HG03196 (cell line): ENCODE measurements at regions not wholly inside any gene's neighbourhood (a gene's known extent, or its start where the extent isn't known, plus 50 kb on each side); places are given as distances from the start of the nearest gene placed in this dataset.
"Not testable (repeated sequence)": the region's sequence is repeated elsewhere in the genome, so short reads cannot be mapped to it uniquely, and the experiment has no call there.

ENCODE experiments used
- ATAC-seq: cut with Tn5 transposase; IDR thresholded peaks from one replicate; pipeline ENCODE4 v1.9.1; 2021; ENCODE audit not compliant: unreplicated experiment

DNA sequence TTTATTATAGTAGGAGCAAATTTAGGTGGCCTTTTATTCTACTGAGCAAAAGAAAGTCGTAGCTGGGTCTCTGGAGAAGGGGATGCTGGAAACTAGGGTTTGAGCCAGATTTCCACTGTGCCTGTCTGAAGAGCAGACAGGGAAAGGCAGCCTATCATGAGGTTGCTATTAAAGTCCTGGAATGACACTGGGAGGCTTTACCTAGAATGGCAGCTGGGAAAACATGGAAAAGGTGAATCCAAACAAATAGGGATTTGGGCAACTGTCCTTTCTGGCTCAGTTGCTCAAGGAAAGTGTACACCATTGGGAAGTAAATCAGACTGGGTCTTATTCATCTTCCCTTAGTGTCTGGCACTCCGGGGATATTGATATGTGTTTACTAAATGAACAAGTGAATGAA, 154.6 kb downstream of the MTX2 start:
- ATAC-seq = no peak

DNA sequence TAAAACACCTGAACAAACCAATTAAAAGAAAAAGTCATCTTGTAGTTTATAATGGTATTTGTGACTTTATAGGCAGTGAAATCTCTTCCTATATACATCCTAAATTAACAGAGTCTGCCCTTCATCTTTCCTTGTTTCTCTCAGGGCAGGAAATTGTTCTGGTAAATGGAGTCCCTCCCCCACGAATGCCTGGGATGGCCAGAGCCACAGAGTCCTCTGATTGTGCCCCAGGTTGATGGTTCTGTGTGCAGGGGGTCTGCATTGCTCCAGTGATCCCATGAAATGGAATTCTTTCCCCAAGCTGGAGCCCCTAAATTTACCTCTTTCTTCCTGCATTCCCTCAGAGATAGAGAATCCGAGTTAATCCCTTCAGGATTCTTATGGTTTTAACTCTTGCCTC, 155.5 kb downstream of the MTX2 start:
- ATAC-seq = no peak

DNA sequence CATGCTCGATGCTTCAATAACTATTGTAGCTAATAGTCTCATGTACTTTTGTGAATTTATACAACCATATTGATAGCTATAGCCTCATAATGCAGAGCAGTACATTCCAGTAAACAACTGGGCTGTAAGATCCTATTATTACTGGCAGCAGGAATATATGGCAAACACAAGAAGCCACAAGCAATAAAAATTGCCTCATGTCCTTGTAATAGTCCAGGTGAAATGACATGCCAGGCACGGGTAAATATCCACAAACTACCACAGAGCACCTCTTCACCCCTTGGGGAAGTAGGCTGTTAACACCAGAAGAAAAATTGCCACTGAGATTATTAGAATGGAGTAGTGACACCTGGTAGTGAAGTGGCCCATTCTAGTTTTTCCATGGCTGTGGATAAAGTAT, 158.3 kb downstream of the MTX2 start:
- no peak for ATAC-seq

DNA sequence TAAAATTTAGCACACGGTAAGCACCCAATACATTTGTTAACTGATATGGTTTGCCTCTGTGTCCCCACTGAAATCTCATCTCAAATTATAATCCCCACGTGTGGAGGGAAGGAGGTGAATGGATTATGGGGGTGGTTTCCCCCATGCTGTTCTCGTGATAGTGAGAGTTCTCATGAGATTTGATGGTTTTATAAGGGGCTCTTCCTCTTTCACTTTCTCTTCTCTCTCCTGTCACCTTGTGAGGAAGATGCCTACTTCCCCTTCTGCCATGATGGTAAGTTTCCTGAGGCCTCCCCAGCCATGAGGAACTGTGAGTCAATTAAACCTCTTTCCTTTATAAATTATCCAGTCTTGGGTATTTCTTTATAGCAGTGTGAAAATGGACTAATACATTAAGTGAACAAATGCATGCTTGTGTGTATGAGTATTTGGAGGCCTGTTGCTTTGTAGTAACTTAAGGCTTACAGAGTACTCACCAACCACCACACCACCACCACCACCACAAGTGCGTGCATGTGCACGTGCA, 159.8 kb downstream of the MTX2 start:
- ATAC-seq = not testable (repeated sequence)

DNA sequence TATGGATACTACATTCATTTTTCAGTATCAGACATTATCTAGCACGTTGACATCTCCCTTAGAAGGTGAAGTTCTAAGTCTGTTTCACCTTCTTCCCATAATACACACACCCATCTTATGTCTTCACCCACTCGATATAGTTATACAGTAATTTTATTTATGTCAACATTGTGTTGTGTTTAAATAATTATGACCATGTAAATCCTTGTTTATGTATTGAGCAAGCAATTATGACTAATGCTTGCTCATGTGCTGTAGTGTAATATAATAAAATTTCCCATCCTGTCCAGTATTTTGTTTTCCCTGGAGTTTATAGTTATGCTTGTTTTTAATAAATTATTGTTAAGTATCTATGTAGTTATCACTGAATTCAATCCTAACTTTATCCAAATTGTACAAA, 163.2 kb downstream of the MTX2 start:
- no peak for ATAC-seq

DNA sequence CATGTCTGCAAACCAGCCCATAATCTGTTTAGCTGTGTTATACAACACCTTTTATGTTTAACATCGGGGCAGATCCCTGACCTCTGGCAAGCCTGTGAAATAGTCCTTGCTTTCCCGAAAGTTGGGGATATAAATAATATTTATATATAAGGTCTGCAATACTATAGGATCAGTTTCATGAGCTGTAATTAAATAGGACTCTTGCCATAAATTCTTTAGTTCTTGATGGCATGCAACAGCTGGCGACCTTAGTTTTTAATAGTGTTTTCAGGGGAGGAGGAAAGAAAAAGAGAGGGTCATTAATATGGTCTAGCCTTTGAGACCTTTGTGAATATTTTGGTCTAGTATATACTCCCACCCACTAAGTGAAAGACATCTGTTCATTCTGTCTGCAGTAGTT, 166.5 kb downstream of the MTX2 start:
- ATAC-seq = no peak

DNA sequence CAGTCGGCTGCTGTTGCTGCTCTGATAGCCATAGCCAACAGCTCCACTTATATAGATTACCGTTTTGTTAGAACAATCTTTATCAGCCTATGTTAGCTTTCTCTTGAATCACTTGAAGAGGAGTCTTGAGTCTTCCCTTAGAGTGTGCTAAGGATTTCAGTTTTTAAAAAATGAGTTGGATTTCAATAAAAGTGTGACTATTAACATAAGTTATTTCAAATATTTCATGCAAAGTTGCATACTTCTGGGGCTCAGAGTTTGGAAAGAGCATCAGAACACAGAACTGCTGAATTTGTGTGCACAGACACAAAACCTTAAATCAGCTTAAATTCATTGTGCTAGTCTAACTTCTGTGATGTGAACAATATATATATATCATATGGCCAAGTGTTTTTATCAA, 174.7 kb downstream of the MTX2 start:
- no peak for ATAC-seq

DNA sequence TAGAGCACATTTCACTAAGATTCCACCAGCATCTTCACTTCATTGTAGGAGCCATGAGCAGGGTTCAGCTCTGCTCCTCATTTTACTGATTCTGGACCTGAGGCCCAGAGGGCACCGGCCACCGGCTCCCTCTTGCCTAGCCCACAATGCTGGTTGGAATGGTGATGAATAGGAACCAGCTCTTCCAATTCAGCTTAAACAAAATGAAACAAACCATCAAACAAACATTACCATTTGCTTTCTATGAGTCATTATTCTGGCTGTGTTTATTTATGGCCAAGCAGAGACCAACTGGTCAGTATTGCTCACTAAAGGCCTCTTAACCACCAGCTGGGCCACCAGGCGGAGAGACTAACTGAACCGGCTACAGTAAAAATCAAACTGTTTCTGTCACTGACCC, 176.7 kb downstream of the MTX2 start:
- ATAC-seq = no peak

DNA sequence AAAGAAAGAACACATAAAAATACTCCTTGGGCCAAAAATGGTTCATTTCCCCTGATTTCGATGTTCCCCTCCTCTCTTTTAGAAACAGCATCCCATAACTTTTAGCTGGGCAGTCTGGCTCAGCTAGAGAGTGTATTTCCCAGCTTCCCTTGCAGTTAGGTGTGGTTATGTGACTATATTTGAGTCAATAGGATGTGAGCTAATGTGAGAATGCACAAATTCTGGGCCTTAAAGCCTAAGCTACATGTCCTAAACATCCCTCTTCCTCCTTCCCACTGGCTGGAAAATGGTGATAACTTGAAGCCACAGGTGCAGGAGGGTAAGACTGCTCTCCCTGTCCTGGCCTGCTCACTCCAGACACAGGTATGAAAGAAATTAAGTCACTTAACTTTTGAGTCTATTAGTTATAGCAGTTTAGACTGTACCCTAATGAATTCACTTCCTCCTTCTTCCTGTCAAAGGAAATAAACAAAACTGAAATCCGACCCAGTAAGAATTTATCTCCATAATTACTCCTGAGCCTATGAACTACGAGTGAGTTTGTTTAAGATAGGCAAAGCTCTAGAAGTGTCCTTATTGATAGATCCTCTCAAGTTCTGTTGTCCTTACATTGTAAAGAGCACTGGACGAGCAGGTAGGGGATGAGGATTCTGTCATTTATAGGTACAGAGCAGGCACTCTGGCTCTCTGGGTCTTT, 177.6 kb downstream of the MTX2 start:
- ATAC-seq = no peak

DNA sequence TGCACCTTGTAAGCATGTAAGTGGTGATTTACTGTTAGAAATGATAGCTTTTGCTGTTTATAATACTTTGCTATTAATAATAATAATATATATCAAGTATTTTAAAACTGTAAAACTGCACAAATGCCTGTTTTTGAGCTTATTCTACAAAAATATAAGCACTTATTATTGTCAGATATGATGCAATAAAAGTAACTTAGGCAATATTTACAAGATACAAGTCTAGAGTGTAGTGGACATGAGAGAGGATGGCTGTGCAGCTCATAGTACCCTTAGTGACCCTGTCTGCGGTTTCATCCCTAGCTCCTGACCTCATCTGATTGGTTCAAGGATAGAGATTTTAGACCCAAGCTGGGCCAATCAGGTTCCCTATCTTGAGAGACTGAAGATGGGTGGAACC, 178.4 kb downstream of the MTX2 start:
- no peak for ATAC-seq

DNA sequence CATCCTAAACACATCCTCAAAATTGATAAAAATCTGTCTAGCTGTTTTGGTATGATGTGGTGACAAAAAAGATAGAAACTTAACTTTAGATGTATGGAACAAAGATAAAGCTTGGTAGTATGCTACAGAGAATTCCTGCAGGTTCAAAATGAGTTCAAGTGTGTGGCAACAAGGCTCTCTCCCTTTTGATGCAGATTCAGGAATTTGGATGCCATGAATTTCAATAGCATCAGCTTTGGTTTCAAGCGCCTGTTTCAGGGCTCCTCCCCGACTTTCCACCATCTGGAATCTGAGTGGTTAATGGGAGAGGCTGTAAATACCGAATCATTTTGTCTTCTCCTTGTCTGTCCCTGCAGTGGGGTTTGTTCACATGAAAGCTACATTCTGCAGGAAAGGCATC, 180.6 kb downstream of the MTX2 start:
- no peak for ATAC-seq

DNA sequence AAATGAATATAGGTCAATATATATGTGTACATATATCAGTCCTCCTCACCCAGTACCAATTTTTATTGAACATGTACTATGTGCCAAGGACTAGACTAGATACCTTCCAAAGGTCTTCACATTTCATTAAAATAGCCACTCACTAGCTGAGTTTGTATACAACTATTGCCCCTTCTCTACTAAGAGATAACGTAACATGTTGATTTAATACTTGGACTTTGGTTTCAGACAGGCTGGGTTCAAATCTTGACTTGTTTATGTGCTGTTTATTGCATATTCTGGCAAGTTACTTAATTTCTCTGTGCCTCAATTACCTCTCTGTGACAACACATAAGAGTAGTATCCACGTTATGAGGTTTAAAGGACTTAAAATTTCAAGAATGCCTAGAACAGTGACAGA, 184.5 kb downstream of the MTX2 start:
- ATAC-seq = no peak

DNA sequence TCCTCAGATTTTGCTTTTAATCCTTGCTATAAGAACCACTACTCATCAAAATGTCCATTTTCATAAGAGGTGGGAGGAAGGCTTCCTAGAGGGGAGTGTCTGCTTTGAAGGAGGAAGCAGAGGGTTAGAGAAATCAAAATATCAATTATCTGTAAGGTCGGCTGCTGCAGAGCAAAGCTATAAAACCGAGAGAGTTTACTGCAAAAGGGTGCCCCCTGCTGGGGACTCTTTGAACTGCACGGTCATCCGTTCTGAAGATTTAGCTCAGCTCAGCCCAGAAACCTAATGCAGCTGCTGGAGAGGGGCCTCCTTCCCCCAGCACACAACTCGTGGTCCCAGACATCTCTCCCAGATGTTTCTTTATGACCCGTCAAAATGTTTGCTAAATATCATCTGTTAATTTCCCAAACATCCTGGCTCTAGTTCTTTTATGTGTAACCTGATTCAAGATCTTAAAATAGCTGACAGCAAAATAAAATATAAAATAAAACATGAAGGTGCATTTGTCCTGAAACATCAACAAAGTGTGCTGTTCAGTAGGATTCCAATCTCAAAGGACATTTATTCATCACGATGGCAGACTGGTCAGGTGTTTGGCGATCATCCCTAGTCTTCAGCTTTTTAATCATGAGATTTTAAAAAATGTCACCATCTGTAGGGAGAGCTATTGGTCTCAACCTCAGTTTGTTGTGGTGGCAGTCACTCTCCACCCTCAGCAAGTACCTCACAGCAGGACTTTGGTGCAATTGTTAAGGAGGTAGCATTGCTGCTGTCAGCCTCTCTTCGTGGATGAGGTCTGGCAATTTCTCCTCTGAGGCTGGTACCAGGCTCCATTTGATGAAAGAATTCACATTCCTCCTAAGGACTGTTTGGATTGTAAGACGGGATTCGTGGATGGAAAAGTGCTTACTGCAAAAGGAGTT, 185.9 kb downstream of the MTX2 start:
- no peak for ATAC-seq

DNA sequence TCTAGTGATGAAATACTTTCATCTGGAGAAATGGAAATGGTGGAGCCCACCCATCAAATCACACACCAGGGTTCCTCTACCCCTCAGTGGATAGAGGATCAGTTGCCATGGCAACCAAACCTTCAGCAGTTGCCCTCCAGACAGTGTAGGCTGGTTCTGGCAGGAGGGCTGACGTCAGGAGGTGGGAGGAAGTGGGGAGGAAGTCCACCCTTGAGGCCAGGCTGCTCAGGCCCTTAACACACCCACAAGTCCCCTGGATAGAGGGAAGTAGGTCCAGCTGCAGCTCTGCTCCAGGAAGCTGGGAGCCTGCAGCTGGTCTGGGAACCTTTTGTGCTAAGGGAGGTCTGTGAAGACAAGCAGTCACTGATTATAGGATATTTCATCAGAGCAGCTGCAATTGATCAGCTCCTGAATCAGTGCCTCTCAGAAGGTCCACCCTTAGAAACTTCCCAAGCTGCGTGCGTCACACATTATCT, 186.6 kb downstream of the MTX2 start:
- no peak for ATAC-seq

DNA sequence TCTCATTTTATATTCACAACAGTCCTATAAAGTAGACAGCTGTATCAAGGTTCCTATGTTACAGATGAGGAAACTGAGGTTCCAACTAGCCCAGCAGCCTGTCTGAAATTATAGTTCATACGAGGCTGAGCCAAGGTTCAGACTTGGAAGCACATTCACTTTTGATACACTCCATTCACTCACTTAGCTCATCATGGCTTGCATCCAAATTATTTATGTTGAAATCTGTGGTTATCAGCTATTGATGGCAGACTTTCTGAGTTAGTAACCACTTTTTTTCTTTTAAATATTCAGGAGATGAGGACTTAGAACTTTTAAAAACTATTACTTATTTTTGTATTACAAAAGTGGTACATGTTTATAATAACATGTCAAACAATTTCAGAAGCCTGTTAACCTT, 188.2 kb downstream of the MTX2 start:
- ATAC-seq = no peak

DNA sequence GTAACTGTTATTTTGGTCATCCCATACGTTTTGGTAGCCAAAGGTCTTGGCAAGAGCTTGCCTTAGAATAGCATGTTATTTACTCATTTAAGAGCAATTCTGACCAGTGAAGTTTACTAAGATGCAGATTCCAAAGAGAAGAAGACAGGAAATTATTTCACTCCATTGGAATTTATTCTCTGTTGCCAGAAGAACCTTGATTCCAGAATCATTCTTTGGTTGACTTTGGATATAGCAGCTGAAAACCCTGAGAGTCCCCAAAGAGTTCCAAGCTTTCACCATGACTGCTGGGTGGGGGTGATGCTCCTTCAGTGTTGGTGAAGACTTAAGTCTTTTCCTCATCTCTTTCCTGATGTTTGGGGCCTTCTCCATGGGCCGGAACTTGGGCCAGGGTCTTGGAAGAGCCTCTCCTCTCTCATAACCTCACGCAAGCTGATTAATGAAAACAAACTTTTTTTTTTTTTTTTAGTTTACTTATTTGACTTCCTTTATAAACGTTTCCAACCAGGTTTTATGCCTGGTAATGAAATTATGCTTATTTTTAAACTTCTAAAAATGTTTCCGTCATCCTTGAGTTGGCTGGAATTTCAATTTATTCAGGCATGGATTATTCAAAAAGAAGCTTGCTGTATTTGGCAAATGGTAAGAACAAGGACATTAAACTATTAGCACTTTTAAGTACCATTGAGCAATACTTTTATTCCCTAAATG, 192.0 kb downstream of the MTX2 start:
- ATAC-seq = no peak

DNA sequence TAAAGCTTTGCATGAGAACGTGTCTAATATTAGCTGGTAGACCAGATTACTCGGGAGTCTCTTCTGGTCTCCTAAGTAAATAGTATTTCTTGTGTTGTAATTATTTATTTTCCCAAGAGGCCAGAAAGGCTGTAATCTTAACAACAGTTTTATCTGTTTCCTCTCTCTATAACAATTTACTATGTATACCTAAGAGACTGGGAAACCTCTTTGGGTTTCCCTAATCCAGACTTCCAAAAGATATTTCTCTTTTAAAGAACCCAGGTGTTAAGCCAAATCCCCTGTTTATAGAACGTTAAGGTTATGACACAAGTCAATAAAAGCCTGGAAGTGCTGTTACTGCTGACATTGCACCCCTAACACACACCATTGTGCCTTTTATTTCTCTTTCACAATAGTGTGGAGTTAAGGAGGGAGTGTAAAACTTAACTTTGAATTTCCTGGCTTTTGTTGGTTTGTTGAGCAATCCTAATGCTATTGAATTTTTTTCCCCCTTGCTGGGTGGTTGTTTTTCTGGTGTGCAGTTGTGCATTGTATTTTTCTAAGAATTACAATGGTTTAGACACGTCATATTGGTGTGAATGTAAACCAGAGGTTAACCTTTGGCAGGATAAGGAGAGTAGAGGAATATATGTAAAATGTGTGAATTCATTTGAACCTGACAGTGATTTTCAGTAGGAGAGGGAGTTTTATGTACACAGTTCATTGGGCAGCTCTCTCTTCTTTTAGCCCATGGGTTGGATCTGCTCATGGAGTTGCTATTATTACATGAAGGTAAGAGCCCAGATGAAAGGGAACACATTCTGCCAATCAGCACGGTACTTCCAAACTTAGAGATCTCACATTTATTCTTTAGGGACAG, 192.8 kb downstream of the MTX2 start:
- ATAC-seq = no peak

DNA sequence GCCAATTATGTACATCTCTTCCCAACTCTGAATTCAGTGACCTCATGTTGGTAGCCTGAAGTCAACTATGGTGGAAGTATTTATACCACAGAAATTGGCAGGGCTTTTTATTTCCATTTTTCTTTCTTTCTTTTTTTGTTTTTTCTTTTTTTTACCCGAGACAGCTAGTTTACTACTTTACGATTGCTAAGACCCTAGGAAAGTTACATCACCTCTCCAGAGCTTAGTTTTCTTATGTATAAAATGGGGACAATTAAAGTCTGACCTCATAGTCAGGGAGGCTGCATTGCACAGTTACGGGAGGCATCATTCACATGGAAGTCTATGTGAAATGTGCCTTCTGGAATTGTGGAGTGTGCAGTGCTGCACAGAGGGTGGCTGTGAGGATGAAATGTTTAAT, 194.3 kb downstream of the MTX2 start:
- no peak for ATAC-seq

DNA sequence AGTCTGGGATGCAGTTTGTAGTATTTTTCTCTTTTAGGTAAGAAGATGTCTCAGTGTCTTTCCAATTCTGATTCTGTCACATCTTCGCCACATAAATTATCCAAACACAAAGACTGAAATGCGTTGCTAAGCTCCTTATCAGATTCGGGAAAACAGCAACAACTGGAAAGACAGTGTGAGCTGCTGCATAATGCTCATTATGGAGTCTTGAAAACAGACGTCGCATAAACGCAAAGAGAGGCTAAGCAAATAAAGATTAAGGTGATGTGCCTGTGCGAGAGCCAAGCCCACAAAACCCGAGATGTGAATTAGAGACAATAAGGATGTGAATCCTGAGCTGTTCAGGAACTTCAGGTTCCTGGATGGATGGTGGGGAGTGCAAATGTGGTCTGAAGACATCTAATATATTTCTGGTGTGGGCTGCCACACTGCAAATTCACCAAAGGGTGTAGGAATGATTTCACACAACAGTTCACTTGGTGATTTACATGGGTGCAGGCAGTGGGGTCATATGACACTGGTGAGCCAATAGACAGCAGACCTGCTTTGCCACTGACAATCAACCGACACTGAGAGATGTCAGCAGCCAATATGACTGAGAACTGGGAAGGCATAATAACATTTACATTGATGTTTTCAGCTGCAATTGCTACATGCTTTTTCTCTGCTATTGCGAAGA, 195.8 kb downstream of the MTX2 start:
- no peak for ATAC-seq

DNA sequence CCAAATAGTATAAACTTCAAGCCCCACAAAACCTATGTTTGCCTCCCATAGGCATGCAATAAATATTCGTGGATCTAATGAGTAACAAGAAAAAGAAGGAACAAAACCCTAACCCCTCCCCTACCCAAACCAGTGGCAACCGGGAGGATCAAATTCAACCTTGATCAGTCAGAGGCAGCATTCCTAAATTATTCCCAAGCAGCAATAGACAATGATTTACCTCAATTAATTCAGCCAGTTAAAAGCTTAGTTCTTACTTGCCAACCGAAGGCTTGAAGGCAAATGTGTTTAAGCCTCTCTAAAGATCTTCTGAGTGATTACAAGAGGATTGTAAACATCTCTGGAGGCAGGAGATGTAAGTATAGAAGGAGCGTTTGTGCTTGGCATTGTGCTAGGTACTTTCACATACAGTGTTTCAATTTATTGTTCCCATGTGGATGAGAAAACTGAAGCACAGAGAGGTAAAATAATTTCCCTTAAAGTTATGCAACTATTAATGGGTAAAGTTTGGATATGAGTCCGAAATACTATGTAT, 197.7 kb downstream of the MTX2 start:
- no peak for ATAC-seq
